OCI-LY3 (cell line): ENCODE measurements at regions not wholly inside any gene's neighbourhood (a gene's known extent, or its start where the extent isn't known, plus 50 kb on each side); places are given as distances from the start of the nearest gene placed in this dataset.
"Not testable (repeated sequence)": the region's sequence is repeated elsewhere in the genome, so short reads cannot be mapped to it uniquely, and the experiment has no call there.

Source experiments
- CTCF ChIP-seq: fragments of 200-600, 300-600 bp; sonication (generic); IDR thresholded peaks from 2 replicates; pipeline ENCODE4 v1.5.1; 2014; ENCODE audit warnings: antibody characterized with exemption, low read length, low read depth
- EZH2phosphoT487 ChIP-seq: fragments of 200-600 bp; shearing (Covaris generic); IDR thresholded peaks from 2 replicates; pipeline ENCODE4 v1.6.1; 2018; ENCODE audit warnings: antibody characterized with exemption, mixed run types, low read depth

- not testable (repeated sequence) for TF ChIP-seq CTCF, EZH2phosphoT487
Observed at GRCh38 chr16:29305018-29305417, 101.5 kb downstream of the NPIPB11 start.
